ENCODE measurements at regions not wholly inside any gene's neighbourhood (a gene's known extent, or its start where the extent isn't known, plus 50 kb on each side); places are given as distances from the start of the nearest gene placed in this dataset.

DNA sequence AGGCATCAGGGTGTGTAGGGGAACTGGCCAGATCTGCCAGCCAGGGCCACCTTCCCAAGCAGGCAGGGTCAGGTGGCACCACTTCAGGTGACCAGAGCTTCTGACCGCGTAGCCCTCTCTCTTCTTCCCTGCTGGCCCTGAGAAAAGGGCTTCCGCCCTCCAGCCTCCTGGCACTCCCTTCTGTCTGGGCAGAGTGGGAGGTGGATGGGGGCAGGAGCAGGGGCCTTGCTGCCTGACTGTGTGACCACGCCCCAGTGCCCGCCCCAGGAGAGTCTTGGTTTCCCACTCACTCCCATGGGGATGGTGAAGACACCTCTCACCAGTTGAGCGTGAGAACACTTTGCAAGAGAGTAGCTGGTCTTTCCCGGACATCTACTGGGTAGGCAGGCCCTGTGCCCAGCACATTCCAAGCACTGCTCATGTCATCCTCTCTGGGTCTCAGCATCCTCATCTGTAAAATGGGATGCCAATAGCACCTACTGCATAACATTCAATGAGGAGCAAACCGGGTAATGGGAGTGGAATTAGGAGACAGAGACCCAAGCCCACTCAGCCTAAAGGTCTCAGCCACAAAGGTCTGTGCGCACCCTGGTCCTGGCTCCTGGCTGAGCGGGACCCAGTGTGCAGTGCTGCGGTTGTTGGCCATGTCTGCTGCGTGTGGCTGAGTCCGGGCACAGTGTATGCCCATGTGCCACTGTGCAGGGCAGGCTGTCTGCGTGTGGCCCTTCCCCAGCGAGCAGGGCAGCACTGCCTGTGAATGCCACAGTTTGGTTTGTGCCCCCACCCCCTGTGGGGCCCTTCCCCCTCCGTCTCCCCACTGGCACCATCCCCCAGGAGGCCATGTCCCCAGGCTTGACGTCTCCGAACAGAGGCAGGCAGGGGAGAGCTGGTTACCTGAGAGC is 179.1 kb upstream of the IER5L start:
- no peak overlapping the region for H3K27ac Mint-ChIP-seq
- H3K36me3 Mint-ChIP-seq = peaks cover 3% of the 10 kb centered on the region
- H3K27me3 Mint-ChIP-seq = no peaks in the 10 kb centered on the region
- peaks cover 3% of the 10 kb centered on the region for H3K9me3 Mint-ChIP-seq (ENCODE audit: low read depth)
- H3K4me1 Mint-ChIP-seq (ENCODE audit: low read depth) = no peaks in the 10 kb centered on the region
- H3K4me3 Mint-ChIP-seq = no peak overlapping the region

DNA sequence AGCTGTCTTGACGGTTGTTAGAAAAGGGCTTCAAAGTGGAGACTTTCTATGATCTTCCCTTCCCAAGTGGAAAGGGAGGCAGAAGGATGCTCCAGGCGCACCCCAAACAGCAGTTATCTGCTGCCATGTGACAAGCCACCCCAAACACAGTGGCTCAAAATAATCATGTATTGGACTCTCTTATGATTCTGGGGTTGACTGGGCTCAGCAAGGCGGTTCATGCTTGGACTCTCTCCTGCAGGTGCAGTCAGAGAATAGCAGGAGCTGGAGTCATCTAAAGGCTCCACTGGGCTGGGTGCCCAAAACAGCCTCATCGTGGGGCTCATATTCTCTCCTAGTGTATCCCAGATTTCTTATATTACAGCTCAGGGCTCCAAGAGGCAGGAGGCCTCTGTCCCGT is 177.6 kb upstream of the IER5L start:
- peaks cover 3% of the 10 kb centered on the region for H3K4me1 Mint-ChIP-seq (ENCODE audit: low read depth)
- peaks cover 3% of the 10 kb centered on the region for H3K9me3 Mint-ChIP-seq (ENCODE audit: low read depth)
- H3K27me3 Mint-ChIP-seq = no peaks in the 10 kb centered on the region
- no peak overlapping the region for H3K4me3 Mint-ChIP-seq
- H3K36me3 Mint-ChIP-seq = peaks cover 3% of the 10 kb centered on the region
- no peak overlapping the region for H3K27ac Mint-ChIP-seq

DNA sequence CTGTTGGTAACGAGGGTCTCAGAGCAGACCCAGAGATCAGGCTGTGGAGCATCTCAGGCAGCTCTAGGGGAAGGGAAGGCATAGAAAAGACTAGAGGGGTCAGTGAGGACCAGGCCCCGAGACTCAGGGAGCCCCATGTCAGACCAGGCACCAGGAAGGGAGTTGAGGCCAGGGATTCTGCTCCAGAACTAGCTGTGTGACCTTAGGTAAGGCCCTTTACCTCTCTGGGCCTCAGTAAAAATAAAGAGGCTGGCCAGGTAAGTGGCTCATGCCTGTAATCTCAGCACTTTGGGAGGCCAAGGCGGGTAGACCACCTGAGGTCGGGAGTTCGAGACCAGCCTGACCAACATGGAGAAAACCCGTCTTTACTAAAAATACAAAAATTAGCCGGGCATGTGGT is 176.4 kb upstream of the IER5L start:
- H3K27ac Mint-ChIP-seq = no peak overlapping the region
- H3K27me3 Mint-ChIP-seq = no peaks in the 10 kb centered on the region
- no peak overlapping the region for H3K4me3 Mint-ChIP-seq
- H3K9me3 Mint-ChIP-seq (ENCODE audit: low read depth) = peaks cover 3% of the 10 kb centered on the region
- H3K36me3 Mint-ChIP-seq = peaks cover 3% of the 10 kb centered on the region
- H3K4me1 Mint-ChIP-seq (ENCODE audit: low read depth) = peaks cover 3% of the 10 kb centered on the region

DNA sequence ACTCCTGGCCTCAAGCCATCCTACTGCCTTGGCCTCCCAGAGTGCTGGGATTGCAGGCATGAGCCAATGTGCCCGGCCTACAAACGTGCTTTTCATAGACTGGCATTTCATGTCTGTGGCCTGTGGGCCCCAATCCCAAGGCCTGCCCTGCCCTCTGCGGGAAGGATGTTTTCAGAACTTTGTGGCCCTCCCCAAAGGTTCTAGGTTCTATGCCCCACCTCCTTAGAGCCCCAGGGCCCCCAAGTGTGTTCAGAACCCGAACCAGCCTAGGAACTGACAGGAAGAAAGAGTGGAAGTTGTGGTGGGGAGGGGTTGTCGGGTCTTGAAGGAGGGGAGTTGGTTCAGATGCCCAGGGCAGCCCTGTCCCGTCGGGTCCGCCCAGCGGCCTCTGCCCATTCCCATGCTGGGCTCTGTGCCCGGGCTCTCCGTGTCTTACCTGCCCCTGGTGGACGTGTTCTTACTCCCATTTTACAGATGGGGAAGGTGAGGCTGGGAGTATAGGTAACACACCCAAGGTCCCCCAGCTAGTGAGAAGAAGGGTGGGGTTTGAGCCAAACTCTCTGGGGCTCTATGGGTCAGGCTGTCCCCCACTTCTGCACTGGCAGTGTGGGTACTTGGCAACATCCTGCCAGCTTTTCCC is 175.8 kb upstream of the IER5L start:
- Mint-ChIP-seq H3K27me3 (no peaks in the 10 kb centered on the region), H3K27ac (no peak overlapping the region), H3K4me1 (ENCODE audit: low read depth) (peaks cover 3% of the 10 kb centered on the region), H3K4me3 (peak overlapping the region; percentile 32), H3K36me3 (peaks cover 3% of the 10 kb centered on the region), H3K9me3 (ENCODE audit: low read depth) (peaks cover 3% of the 10 kb centered on the region)

DNA sequence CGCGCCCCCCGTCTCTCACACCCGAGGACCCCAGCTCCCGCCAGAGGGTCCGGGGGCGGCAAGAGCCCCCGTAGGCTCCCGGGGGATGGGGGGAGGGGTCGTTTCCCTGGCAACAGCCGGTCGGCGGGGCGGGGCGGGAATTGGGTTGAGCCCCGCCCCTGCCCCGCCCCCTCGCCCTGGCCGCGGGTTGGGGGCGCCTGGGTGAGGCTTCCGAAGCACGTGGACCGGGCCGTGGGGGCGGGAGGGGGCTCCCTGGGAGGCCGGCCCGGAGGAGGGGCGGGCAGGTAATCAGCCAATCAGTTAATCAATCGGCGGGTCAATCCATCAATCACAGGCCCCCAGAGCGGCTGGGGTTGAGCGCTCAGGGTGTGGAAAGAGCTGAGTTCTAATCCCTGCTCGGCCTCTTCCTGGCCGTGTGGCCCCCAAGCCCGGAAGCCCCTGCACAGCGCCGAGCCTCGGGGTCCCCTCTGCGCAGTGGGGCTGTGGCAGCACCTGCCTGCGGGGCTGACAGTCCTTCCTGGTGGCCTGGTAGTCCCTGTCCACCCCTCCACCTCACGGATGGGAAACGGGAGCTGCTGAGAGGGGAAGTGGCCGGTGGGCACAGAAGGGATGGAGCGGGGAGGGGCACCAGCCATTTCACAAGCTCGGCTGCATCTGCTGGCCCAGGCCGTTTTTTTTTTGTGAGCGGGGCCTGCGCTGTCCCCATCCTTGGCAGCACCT is 174.2 kb upstream of the IER5L start:
- Mint-ChIP-seq H3K27ac (no peak overlapping the region), H3K4me3 (peak overlapping the region; percentile 56), H3K36me3 (peaks cover 3% of the 10 kb centered on the region), H3K27me3 (no peaks in the 10 kb centered on the region), H3K4me1 (ENCODE audit: low read depth) (peaks cover 3% of the 10 kb centered on the region), H3K9me3 (ENCODE audit: low read depth) (peaks cover 3% of the 10 kb centered on the region)

DNA sequence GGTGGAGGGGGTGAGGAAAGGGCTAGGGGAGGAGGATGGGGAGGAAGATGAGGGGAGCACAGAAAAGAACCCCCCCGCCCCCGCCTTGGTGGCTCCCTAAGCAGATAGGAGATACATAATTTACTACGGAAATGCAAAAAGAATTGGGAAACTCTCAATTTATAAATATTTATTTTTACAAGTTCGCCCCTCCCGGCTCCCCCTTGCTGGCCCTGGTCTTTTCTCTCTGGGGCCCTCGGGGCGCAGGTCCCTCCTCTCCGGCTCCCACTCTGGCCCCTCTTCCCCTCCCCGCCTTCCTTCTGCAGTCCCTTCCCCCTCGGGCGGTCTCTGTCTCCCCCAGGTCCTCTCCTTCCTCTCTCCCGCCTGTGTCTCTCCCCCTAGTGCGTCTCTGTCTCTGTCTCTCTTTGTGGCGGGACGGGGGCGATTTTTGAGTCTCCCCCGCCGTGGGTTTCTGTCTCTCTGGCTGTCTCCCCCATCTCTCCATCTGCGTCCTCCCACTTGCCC is 173.6 kb upstream of the IER5L start:
- Mint-ChIP-seq H3K9me3 (ENCODE audit: low read depth) (peaks cover 3% of the 10 kb centered on the region), H3K4me3 (peak overlapping the region; percentile 56), H3K36me3 (peaks cover 3% of the 10 kb centered on the region), H3K27me3 (no peaks in the 10 kb centered on the region), H3K27ac (no peak overlapping the region), H3K4me1 (ENCODE audit: low read depth) (peaks cover 6% of the 10 kb centered on the region)

DNA sequence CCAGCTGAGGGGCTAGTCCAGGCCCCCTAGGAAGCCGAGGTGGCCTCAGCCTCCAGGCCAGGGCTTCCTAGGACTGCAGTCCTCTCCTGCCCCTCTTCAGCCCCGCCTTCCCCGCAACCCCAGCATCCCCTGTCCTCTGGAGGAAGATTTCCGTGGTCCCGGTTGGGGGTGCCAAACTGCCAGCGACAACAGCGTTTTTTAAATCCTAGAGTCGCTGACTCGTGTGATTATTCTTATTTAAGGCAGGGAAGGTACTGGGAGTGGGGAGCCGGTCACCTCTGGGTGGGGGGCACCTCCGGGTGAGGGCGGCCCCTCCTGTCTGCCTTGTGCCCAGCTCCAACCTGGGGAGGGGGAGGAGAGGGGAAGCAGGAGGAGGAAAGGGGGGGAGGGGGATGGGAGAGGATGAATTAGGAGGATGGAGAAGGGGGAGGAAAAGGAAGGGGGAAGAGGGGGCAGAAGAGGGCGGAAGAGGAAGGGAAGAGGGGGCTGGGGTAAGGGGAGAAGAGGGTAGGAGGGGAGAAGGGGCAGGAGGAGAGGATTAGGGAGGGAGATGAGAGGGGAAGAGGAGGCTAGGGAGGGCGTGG is 173.1 kb upstream of the IER5L start:
- no peak overlapping the region for H3K27ac Mint-ChIP-seq

DNA sequence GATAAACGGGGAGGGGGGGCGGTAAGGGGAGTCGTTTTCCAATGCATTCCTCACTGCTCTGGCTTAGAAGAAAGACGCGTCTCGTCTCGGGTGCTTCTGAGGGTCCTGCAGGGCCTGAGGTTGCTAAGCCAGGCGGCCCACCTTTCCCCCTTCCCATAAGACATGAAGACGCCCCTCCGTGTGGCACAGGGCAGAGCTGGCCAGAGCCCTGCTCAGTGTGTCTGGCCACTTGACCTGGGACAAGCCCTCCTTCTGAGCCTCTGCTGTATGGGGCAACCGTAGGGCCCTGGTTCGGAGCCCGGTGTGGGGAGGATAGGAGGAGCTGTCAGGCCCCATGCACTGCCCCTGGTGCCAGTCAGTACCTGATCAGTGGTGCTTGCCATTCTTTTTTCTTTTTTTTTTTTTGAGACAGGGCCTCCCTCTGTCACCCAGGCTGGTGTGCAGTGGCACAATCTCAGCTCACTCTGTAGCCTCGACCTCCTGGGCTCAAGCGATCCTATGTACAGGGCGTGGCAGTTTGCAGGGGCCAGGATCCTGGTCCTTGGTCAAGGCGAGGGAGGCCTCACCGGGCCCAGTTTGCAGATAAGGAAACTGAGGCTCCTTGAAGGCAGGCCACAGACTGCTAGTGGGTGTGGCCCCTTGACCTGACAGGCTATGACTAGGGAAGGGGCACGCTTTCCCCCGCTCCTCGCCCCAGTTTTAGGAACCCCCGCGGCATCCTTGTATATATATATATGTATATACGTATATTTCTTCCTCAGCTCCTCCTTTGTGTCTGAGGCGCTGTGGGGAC is 172.3 kb upstream of the IER5L start:
- no peaks in the 10 kb centered on the region for H3K27me3 Mint-ChIP-seq
- peaks cover 2% of the 10 kb centered on the region for H3K9me3 Mint-ChIP-seq (ENCODE audit: low read depth)
- no peak overlapping the region for H3K27ac Mint-ChIP-seq
- H3K36me3 Mint-ChIP-seq = no peaks in the 10 kb centered on the region
- H3K4me1 Mint-ChIP-seq (ENCODE audit: low read depth) = peaks cover 15% of the 10 kb centered on the region
- H3K4me3 Mint-ChIP-seq = no peak overlapping the region

More for the DNA sequence above, 173.1 kb upstream of the IER5L start:
- Mint-ChIP-seq H3K9me3 (ENCODE audit: low read depth) (peaks cover 3% of the 10 kb centered on the region), H3K27me3 (no peaks in the 10 kb centered on the region), H3K4me3 (no peak overlapping the region), H3K4me1 (ENCODE audit: low read depth) (peaks cover 9% of the 10 kb centered on the region), H3K36me3 (peaks cover 3% of the 10 kb centered on the region)

DNA sequence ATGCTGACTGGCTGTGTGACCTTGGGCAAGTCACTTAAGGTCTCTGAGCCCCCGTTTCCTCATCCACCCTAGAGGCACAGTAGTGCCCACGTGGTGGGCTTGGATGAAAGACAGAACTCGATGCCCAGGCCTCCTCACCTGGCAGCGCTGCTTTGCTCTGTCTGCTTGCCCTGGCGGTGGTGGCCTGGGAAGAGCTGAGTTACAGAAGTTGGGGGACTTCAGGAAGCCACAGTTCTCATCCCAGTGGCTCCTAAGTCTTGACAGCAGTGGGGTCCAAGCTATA is 171.5 kb upstream of the IER5L start:
- Mint-ChIP-seq H3K27ac (no peak overlapping the region), H3K27me3 (no peaks in the 10 kb centered on the region), H3K4me1 (ENCODE audit: low read depth) (peaks cover 15% of the 10 kb centered on the region)

DNA sequence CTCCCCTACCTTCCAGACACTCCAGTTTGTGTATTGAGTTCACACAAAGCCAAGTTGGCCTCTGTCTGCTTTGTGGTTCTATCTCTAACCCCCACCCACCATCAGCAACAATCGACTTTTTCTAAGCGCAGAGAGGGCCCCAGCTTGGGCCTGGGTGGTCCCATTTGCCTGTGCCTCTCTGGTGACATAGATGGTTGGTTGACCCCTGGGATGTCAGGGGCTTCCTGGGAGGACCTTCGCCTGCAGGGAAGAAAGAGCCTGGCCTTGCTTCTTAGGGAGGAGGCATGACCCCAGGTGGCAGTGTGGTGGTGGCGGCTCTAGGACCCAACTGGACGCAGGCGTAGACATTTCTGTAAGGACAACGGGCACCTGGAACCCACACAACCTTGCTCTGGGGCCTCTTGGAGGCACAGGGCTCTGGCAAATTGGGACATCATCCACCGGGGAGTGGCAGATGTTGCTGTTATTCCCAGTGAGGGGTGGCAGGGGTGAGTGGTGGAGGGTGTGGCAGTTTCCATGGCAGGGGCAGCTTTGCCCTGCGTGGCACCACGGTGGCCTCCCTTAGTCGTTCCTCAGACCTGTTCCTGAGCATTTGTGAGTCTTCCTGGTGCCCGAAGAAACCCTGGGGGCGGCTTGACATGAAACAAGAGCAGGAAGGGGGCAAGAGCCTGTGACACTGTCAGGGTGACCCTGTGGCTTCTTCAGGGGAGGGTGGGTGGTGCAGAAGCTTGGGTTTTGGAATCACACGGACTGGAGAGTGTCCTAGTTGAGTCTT is 171.0 kb upstream of the IER5L start:
- no peaks in the 10 kb centered on the region for H3K9me3 Mint-ChIP-seq (ENCODE audit: low read depth)
- no peak overlapping the region for H3K4me3 Mint-ChIP-seq
- no peaks in the 10 kb centered on the region for H3K36me3 Mint-ChIP-seq
- no peaks in the 10 kb centered on the region for H3K27me3 Mint-ChIP-seq
- H3K27ac Mint-ChIP-seq = no peak overlapping the region
- H3K4me1 Mint-ChIP-seq (ENCODE audit: low read depth) = peaks cover 15% of the 10 kb centered on the region

More for the DNA sequence above, 171.5 kb upstream of the IER5L start:
- Mint-ChIP-seq H3K4me3 (no peak overlapping the region), H3K9me3 (ENCODE audit: low read depth) (no peaks in the 10 kb centered on the region), H3K36me3 (no peaks in the 10 kb centered on the region)

DNA sequence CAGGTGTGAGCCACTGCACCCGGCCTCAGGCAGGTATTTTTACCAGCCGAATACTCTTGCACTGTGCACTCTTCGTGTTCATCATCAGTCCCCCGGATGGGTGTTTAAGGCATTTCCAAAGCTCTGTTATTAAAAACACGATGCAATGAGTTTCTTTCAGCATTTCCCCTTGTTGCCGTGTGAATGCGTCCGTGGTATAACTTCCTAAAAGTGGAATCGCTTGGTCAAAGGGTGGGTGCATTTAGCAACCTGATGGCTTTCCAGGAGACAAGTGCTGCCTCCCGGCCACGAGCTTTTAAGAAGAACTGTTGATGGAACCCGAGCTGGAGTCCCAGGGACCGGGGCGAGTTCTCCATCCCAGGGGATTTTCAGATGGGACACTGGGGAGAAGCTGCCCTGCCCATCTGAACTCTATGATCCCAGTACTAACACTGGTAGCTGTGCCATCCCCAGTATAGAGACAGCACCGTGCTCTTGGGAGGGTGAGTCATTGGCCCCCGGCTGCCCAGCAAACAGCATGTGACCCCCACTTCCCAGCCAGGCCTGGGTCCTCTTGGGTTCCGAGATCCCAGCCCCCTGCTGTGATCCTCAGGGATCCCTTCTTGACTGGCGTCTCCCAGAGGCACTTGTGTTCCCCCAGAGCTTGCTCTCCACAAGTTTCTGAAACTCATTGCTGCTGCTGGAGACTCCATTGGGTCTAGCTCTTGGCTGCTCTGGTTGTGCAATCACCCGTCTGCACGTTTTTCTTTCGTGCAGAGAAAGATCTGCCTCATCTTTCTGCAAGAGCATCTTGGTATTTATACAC is 169.5 kb upstream of the IER5L start:
- Mint-ChIP-seq H3K27ac (no peak overlapping the region), H3K4me1 (ENCODE audit: low read depth) (peaks cover 15% of the 10 kb centered on the region), H3K9me3 (ENCODE audit: low read depth) (no peaks in the 10 kb centered on the region), H3K36me3 (no peaks in the 10 kb centered on the region), H3K4me3 (no peak overlapping the region), H3K27me3 (no peaks in the 10 kb centered on the region)

DNA sequence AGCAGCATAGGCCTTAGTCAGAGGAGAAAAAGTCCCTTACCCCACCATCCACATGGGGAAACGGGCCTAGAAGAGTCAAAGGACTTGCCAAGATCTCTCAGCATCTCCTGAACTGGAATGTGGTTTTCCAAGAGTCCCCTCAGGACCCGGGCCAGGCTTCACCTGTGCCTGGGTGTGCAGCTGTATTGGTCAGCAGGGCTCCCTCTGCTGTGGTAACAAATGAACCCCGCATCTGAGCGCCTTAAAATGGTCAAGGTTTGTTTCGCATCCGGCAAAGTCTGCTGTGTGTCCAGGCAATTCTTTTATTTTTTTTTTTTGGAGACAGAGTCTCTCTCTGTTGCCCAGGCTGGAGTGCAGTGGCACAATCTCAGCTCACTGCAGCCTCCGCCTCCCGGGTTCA is 168.0 kb upstream of the IER5L start:
- H3K9me3 Mint-ChIP-seq (ENCODE audit: low read depth) = no peaks in the 10 kb centered on the region
- no peaks in the 10 kb centered on the region for H3K36me3 Mint-ChIP-seq
- no peak overlapping the region for H3K4me3 Mint-ChIP-seq
- H3K27me3 Mint-ChIP-seq = no peaks in the 10 kb centered on the region
- peak overlapping the region; percentile 34 for H3K27ac Mint-ChIP-seq
- H3K4me1 Mint-ChIP-seq (ENCODE audit: low read depth) = peaks cover 12% of the 10 kb centered on the region

All from activated naive CD8-positive, alpha-beta T cell (primary cell).